ENCODE measurements at regions not wholly inside any gene's neighbourhood (a gene's known extent, or its start where the extent isn't known, plus 50 kb on each side); places are given as distances from the start of the nearest gene placed in this dataset.

DNA sequence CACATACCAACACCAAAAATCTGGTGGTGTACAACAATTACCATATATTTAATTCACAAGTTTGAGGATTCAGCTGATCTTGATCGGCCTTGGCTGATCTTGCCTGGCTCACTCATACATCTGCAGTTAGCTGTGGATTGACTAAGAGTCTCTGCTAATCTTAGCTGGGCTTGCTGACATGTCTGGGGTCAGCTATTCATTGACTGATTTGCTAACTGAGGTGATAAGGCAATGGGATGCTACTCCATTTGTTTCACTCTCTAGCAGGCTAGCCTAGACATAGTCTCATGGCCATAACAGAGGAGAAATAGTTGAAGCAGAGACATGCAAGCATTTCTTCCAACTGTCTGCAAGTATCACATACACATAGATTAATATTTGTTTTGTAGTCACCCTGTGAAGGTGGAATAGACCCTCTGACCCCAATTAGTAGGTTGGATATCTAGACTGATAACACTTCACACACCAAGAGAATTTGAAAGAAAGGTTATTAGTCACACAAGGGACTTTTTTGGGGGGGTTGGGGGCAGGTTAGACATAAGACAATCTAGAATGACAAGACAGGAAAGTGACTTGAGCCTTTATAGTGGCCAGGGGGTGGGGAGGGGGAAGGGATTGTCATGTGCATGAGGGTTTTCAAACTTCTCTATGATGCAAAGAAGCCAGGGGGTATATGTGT, 142.3 kb downstream of the BARHL2 start:
- H3K9me3 Mint-ChIP-seq = no peaks in the 10 kb centered on the region
- ATAC-seq (no peak), DNase-seq (no peak)
- no peaks in the 10 kb centered on the region for H3K36me3 Mint-ChIP-seq (ENCODE audit: low read depth)
- no peak overlapping the region for H3K27ac Mint-ChIP-seq
- no peak overlapping the region for H3K4me3 Mint-ChIP-seq
- H3K27me3 Mint-ChIP-seq = peaks cover 8% of the 10 kb centered on the region
- H3K4me1 Mint-ChIP-seq = no peaks in the 10 kb centered on the region

DNA sequence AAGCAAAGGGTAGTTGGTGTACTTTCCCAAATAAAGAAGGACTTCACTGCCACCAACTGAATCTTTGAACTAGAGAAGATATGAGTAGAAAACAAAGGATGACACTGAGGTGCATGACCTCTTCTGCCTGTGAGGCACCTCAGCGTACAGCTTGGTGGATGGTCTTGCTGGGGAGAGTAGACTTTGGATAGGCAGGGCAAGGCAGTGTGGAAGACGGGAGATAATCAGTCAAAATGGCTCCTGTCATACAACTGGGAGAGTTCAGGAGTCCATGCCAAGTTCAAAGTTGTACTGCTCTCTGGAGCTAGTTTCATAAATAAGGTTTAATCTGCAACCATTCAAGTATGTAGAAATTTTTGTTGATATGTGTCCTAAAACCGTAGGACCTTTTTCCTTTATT, 143.4 kb downstream of the BARHL2 start:
- Mint-ChIP-seq H3K27ac (no peak overlapping the region), H3K9me3 (no peaks in the 10 kb centered on the region), H3K27me3 (peaks cover 6% of the 10 kb centered on the region), H3K4me3 (no peak overlapping the region), H3K36me3 (ENCODE audit: low read depth) (no peaks in the 10 kb centered on the region), H3K4me1 (no peaks in the 10 kb centered on the region)
- ATAC-seq = no peak
- DNase-seq = no peak

DNA sequence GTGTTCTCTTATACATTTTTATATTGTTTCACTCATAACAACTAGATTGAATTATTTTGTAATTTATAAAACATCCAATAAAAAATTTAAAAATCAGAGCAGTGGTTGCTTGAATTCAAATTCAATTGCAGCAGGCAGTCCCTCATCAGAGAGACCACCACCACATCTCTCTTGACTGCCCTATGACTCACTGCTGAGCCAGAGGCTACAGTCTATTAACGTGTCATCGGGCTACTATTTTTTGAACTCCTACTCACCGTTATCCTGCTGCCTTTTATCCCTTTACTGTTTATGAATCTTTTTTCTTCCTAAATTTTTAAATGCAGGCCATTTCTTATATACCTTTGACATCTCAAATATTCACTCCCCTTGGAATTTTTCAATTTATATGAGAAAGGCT, 144.7 kb downstream of the BARHL2 start:
- H3K27me3 Mint-ChIP-seq = peaks cover 6% of the 10 kb centered on the region
- no peak overlapping the region for H3K4me3 Mint-ChIP-seq
- DNase-seq (no peak), ATAC-seq (no peak)
- no peaks in the 10 kb centered on the region for H3K36me3 Mint-ChIP-seq (ENCODE audit: low read depth)
- no peaks in the 10 kb centered on the region for H3K9me3 Mint-ChIP-seq
- H3K4me1 Mint-ChIP-seq = no peaks in the 10 kb centered on the region
- H3K27ac Mint-ChIP-seq = no peak overlapping the region

DNA sequence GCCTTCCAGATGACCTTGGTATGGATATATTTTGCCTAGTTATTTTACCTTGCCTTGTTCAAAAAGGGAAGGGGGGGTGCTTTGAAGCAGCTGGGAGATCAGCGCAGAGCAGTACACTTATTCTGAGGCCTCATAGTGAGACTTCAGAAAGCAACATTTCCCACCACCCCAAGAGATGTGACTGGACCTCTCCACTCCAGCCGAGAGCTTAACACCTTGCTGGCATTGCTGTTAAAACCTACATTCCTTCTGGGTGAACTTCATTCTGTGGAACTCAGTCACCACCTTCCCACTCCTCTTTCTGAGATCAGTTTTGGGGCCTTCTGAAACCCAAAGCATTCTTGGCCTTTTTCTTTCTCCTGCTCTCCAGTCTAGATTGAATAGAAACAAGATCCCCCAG, 148.7 kb downstream of the BARHL2 start:
- no peak overlapping the region for H3K4me3 Mint-ChIP-seq
- no peak for ATAC-seq
- no peak overlapping the region for H3K27ac Mint-ChIP-seq
- no peaks in the 10 kb centered on the region for H3K4me1 Mint-ChIP-seq
- H3K36me3 Mint-ChIP-seq (ENCODE audit: low read depth) = no peaks in the 10 kb centered on the region
- DNase-seq = no peak
- H3K9me3 Mint-ChIP-seq = no peaks in the 10 kb centered on the region
- H3K27me3 Mint-ChIP-seq = peaks cover 6% of the 10 kb centered on the region

DNA sequence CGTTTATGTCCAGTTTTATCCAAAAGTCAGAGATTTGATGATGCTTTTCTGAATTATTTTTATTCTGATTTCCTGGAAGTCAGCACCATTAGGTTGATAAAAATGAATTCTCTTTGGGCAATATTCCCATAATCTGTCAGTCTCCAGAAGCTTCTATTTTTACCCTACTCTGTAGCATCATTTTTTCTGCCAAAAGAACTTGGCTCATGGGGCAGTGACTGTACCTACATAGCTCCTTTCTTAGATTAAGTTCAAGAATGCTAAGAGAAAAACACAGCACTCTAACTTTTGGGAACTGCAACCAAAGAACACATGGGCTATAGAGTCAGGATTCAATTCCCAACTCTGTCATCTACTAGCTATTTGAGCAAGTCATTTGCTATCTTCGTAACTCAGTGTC, 152.9 kb downstream of the BARHL2 start:
- H3K36me3 Mint-ChIP-seq (ENCODE audit: low read depth) = no peaks in the 10 kb centered on the region
- DNase-seq = no peak
- H3K9me3 Mint-ChIP-seq = no peaks in the 10 kb centered on the region
- no peak overlapping the region for H3K27ac Mint-ChIP-seq
- H3K27me3 Mint-ChIP-seq = peaks cover 7% of the 10 kb centered on the region
- H3K4me3 Mint-ChIP-seq = no peak overlapping the region
- H3K4me1 Mint-ChIP-seq = no peaks in the 10 kb centered on the region
- ATAC-seq = no peak

DNA sequence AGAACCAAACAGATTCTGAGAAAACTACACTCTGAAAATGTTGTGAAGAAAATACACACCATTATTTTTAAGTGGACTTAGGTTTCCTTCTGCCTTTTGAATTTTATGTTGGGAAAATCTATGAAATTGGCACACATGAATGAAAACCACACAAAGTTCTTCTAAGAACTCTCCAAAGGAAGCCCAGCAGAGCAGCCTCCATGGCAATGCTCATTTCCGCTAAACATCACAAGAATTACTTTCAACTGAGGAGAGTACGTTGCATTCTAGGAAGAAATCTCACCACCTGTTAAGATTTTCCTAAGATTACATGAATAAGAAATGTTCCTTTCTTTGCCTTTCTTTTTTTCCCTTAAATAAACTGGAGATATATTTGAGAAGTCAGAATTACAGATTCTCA, 154.2 kb downstream of the BARHL2 start:
- no peak for DNase-seq
- H3K4me1 Mint-ChIP-seq = peaks cover 7% of the 10 kb centered on the region
- H3K4me3 Mint-ChIP-seq = no peak overlapping the region
- no peaks in the 10 kb centered on the region for H3K36me3 Mint-ChIP-seq (ENCODE audit: low read depth)
- ATAC-seq = no peak
- H3K27me3 Mint-ChIP-seq = peaks cover 7% of the 10 kb centered on the region
- H3K27ac Mint-ChIP-seq = no peak overlapping the region
- no peaks in the 10 kb centered on the region for H3K9me3 Mint-ChIP-seq

DNA sequence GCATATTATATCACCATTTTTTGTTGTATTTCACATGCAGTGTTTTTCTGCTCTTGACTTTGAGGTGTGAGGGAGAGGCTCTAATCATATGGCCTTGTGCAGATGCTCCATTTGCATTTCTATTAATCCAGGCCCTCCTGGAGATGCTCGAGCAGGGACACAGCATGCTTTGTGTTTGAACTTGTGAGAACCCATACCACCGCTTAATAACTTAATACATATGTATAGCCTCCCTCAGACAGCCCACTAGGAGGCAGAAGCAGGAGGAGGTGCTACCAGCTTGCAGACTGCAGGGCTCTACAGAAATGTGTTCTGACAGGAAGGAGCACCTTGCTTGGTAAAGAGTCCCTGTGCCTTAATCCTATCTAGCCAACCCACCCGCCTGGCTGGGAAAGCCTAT, 155.2 kb downstream of the BARHL2 start:
- DNase-seq = no peak
- Mint-ChIP-seq H3K4me3 (no peak overlapping the region), H3K27me3 (peaks cover 7% of the 10 kb centered on the region), H3K27ac (no peak overlapping the region), H3K36me3 (ENCODE audit: low read depth) (no peaks in the 10 kb centered on the region), H3K4me1 (peaks cover 8% of the 10 kb centered on the region), H3K9me3 (no peaks in the 10 kb centered on the region)
- ATAC-seq = no peak

DNA sequence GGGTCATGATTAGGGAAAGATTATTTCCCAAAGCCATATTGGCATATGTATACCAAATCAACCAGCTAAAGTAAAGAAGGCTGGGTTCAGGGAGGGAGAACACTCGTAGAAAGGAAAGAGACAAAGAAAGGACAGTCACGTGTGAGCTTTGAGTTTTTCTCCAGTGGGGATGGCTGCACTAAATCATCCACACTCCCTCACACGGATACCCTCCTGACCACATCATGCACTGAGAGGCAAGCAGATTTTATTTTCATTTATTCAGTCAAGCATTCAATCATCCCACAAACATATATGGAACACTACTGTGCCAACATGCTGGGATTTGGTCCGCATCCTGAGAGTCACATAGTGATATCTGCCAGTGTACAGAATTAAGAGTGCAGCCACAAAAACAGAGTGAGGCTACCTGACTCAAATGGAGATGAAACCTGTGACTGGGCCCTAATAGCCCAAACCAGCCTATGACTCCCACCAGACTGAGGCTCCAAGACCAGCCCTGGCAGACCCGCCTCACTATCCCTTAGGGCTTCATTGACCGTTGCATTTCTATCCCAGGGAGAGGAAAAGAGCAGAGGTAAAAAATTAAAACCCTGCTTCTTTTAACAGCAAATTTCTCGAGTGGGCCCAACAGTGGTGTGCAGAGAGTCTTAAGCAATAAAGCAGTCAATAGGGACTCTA, 155.9 kb downstream of the BARHL2 start:
- Mint-ChIP-seq H3K27ac (no peak overlapping the region), H3K27me3 (peaks cover 7% of the 10 kb centered on the region), H3K9me3 (no peaks in the 10 kb centered on the region), H3K4me3 (no peak overlapping the region), H3K4me1 (peaks cover 8% of the 10 kb centered on the region), H3K36me3 (ENCODE audit: low read depth) (no peaks in the 10 kb centered on the region)
- ATAC-seq (no peak), DNase-seq (no peak)

DNA sequence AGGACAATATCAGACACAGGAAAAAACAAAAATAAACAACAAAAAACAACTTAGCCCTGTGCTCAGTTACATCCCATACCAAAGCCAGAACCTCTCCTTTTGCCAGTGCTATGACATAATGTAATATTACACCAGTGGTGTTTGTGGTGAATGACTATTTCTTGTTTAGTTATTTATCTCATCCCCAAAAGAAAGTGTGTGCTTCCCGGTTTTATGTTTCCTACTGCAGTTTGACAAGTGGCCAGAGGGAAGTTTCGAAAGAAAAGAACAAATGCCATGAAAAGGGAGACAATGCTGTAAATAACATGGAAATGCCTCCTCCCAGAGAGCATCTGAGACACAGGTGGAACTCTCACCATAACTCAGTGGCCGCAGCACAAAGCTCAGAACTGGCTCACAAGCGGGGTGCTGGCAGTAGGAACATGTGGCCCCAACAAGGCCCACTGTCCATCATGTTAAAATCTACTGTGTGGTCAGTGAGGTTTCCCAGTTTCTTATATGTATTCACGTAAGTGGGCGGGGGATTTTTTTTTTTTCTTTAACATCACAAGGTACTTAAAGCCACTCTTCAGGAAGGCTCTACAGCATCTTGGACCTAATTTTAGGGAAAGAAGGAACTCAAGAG, 158.2 kb downstream of the BARHL2 start:
- Mint-ChIP-seq H3K4me3 (no peak overlapping the region), H3K4me1 (peaks cover 8% of the 10 kb centered on the region), H3K36me3 (ENCODE audit: low read depth) (no peaks in the 10 kb centered on the region), H3K27ac (no peak overlapping the region), H3K9me3 (no peaks in the 10 kb centered on the region), H3K27me3 (peaks cover 4% of the 10 kb centered on the region)
- DNase-seq (no peak), ATAC-seq (no peak)

DNA sequence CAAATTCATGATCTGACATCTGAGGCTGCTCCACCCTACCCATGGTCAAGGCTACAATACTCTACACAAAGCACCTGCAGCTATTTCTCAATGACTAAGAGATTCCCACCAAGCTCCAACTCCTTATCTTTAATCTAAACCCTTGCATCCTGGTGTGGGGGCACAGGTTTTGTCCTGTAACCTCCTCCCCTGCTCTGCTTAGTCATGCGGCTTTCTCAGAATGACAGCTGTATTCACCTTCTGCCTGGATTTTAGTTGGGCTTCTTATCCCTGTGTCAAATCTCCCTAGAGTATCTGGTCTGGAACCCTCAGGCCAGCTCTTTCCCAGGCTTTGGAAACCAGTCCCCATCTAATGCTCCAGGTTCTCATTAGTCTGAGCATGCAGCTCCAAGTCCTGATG, 159.0 kb downstream of the BARHL2 start:
- H3K36me3 Mint-ChIP-seq (ENCODE audit: low read depth) = no peaks in the 10 kb centered on the region
- DNase-seq (no peak), ATAC-seq (peak; percentile 76)
- no peak overlapping the region for H3K4me3 Mint-ChIP-seq
- H3K27me3 Mint-ChIP-seq = peaks cover 8% of the 10 kb centered on the region
- no peak overlapping the region for H3K27ac Mint-ChIP-seq
- H3K4me1 Mint-ChIP-seq = peaks cover 8% of the 10 kb centered on the region
- H3K9me3 Mint-ChIP-seq = no peaks in the 10 kb centered on the region

DNA sequence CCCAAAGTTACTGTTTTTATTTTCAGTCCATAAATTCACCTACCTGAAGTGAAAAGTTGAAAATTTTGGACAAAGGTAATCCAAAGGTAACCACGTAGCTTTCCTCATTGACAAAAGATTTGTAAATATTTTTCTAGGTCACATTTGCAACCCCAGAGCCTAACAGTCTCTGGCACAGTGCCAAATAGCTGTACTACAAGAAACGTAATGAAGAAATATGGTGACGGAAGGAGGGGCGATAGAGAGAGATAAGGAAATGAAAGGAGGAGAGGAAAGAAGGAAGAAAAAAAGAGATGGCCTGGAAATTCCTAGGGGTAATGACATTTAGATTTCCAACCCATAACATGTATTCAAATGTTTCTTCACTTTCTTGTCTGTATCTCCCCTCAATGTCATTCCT, 159.4 kb downstream of the BARHL2 start:
- H3K27me3 Mint-ChIP-seq = peaks cover 8% of the 10 kb centered on the region
- ATAC-seq (no peak), DNase-seq (no peak)
- H3K4me3 Mint-ChIP-seq = no peak overlapping the region
- H3K9me3 Mint-ChIP-seq = no peaks in the 10 kb centered on the region
- H3K4me1 Mint-ChIP-seq = peaks cover 8% of the 10 kb centered on the region
- no peaks in the 10 kb centered on the region for H3K36me3 Mint-ChIP-seq (ENCODE audit: low read depth)
- H3K27ac Mint-ChIP-seq = no peak overlapping the region

DNA sequence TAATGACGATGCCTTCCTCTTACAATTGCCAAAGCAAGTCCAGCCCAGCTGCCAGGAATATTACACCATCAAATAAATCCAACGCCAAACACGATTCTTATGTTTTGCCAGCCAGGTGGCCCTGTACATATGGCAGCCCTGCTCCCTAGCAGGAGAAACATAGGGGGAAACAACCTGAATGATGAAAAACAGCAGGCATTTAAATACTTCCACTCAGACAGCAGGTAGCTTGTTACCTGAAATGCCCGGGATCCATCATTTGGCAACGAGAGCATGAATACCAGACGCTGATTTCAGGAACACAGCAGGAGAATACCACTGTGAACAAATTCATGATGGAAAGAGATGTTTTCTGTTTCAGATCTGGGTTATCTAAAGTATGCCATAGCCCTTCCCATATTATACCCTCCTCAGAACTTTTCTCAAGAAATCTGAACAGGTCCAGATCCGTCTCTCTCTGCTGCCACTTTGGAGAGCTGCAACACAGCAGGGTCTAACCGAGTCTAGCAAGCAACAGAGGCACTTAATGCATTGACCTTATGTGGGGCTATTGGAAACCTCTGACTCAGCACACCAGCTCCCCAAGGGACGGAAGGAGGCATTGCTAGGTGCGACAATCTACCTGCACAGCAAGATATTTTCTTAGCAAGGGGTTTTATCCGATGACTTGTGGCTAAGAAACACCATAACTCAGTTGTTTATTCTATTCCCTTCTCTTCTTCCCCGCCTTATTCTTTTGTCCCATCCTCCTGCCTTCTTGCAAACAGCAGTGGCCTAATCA, 166.3 kb downstream of the BARHL2 start:
- no peak for DNase-seq
- no peak overlapping the region for H3K4me3 Mint-ChIP-seq
- H3K27me3 Mint-ChIP-seq = peaks cover 9% of the 10 kb centered on the region
- no peaks in the 10 kb centered on the region for H3K9me3 Mint-ChIP-seq
- H3K4me1 Mint-ChIP-seq = no peaks in the 10 kb centered on the region
- H3K27ac Mint-ChIP-seq = no peak overlapping the region
- no peak for ATAC-seq
- H3K36me3 Mint-ChIP-seq (ENCODE audit: low read depth) = no peaks in the 10 kb centered on the region

DNA sequence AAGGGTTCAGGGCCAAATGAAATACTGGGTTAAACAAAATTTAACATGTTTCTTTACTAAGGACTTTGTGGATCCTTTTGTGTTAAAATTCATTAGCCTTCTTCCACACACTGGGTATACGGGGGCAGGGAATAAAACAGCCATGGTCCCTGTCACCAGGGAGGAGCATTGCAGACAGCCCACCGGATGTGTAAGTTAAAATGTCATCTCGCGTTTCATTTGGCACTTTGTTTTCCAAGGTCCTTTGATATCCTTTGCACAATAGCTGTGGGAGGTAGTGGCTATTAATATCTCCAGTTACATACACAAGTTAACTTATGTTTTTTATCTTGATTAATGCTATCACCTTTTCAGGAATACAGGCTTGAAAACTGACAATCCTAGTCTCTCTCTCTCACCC, 172.7 kb downstream of the BARHL2 start:
- Mint-ChIP-seq H3K27ac (no peak overlapping the region), H3K27me3 (peaks cover 4% of the 10 kb centered on the region), H3K9me3 (no peaks in the 10 kb centered on the region), H3K4me3 (no peak overlapping the region), H3K4me1 (no peaks in the 10 kb centered on the region), H3K36me3 (ENCODE audit: low read depth) (no peaks in the 10 kb centered on the region)
- DNase-seq (no peak), ATAC-seq (no peak)

DNA sequence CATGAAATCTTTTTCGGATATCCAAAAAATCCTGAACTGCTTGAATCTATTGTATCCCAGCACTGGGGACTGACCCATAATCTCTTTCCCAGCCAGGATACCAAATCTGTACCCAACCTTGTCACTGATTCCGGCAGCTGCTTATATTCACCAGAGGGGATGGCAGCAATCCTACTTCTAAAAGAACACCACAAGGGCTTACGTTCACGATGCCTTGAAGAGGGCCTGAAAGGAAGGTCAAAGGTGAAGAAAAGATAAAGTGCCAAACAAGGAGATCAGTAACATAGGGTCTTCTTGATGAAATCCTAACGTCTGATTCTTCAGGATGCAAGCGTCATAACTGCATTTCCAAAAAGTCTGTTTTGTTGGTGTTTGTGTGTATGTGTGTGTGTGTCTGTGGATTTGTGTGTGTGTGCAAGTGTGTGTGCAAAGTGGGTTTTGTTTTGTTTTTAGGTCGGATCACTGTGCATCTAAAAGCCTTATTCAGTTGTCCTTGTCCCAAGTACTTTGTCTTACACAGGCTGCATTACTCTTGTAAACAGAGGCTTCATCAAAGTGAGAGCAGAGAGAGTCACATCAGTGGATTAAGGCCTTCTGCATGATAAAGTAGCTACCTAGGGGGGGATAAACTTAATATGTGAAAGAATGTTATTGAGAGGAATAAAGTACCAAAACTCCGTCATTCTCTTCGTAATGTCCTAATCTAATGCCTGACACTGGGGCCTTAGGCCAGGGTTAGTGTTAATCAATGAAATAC, 179.3 kb downstream of the BARHL2 start:
- Mint-ChIP-seq H3K4me1 (no peaks in the 10 kb centered on the region), H3K9me3 (no peaks in the 10 kb centered on the region), H3K27ac (no peak overlapping the region), H3K4me3 (no peak overlapping the region), H3K36me3 (ENCODE audit: low read depth) (no peaks in the 10 kb centered on the region), H3K27me3 (no peaks in the 10 kb centered on the region)
- DNase-seq (no peak), ATAC-seq (no peak)
